GM12865 (cell line): ENCODE measurements at regions not wholly inside any gene's neighbourhood (a gene's known extent, or its start where the extent isn't known, plus 50 kb on each side); places are given as distances from the start of the nearest gene placed in this dataset.

ENCODE experiments used
- DNase-seq: peaks from one replicate; pipeline ENCODE4 v3.0.0; 2010; ENCODE audit warnings: low read depth
- H3K4me3 ChIP-seq: 2 replicates; pipeline ENCODE4 v1.5.1; 2011; ENCODE audit warnings: mild to moderate bottlenecking, low read depth, low read length, control low read depth
- CTCF ChIP-seq: IDR thresholded peaks from 2 replicates; pipeline ENCODE4 v1.5.1; 2011; ENCODE audit warnings: low read length, control low read depth, low read depth, inconsistent platforms; ENCODE audit not compliant: insufficient read depth; ENCODE audit errors: missing control alignments

GRCh38 chr13:107906131-107906530 lies 309.2 kb downstream of the LIG4 start:
- no peak for DNase-seq
- TF ChIP-seq CTCF, result no peak
- no peak overlapping the region for H3K4me3 ChIP-seq

- no peak for TF ChIP-seq CTCF
- no peak for DNase-seq
- no peak overlapping the region for H3K4me3 ChIP-seq
These were observed 313.3 kb downstream of the LIG4 start for GRCh38 chr13:107901996-107902562.

- no peak overlapping the region for H3K4me3 ChIP-seq
- no peak for TF ChIP-seq CTCF
- DNase-seq, result no peak
These were observed 314.1 kb downstream of the LIG4 start for GRCh38 chr13:107901230-107901629.

- DNase-seq, result no peak
- TF ChIP-seq CTCF, result no peak
- no peak overlapping the region for H3K4me3 ChIP-seq
These were observed 314.6 kb downstream of the LIG4 start for GRCh38 chr13:107900775-107901174.

GRCh38 chr13:107886118-107886517 lies 329.2 kb downstream of the LIG4 start:
- no peak for DNase-seq
- no peak for TF ChIP-seq CTCF
- no peak overlapping the region for H3K4me3 ChIP-seq

- no peak for DNase-seq
- no peak for TF ChIP-seq CTCF
- no peak overlapping the region for H3K4me3 ChIP-seq
These were observed 330.8 kb downstream of the LIG4 start for GRCh38 chr13:107884564-107884963.

- H3K4me3 ChIP-seq, result no peak overlapping the region
- DNase-seq, result no peak
- no peak for TF ChIP-seq CTCF
These were observed 331.7 kb downstream of the LIG4 start for GRCh38 chr13:107883561-107884175.
